HG03095 (cell line): ENCODE measurements at regions not wholly inside any gene's neighbourhood (a gene's known extent, or its start where the extent isn't known, plus 50 kb on each side); places are given as distances from the start of the nearest gene placed in this dataset.
"Not testable (repeated sequence)": the region's sequence is repeated elsewhere in the genome, so short reads cannot be mapped to it uniquely, and the experiment has no call there.

Experiments
- ATAC-seq: cut with Tn5 transposase; IDR thresholded peaks from one replicate; pipeline ENCODE4 v1.9.1; 2021; ENCODE audit warnings: moderate library complexity; ENCODE audit not compliant: unreplicated experiment

GRCh38 chr7:115574681-115575291 is 455.8 kb downstream of the TFEC start:
- no peak for ATAC-seq

GRCh38 chr7:115572111-115572510 is 458.5 kb downstream of the TFEC start:
- ATAC-seq = no peak

- ATAC-seq = no peak
These were observed 469.0 kb downstream of the TFEC start for GRCh38 chr7:115561335-115562110.

- ATAC-seq = no peak
These were observed 470.7 kb downstream of the TFEC start for GRCh38 chr7:115559877-115560276.

- ATAC-seq = no peak
These were observed 472.4 kb downstream of the TFEC start for GRCh38 chr7:115558161-115558560.

GRCh38 chr7:115557296-115557695 is 473.3 kb downstream of the TFEC start:
- ATAC-seq = not testable (repeated sequence)

GRCh38 chr7:115552766-115553165 is 477.8 kb downstream of the TFEC start:
- ATAC-seq = no peak

GRCh38 chr7:115549910-115550309 is 480.7 kb downstream of the TFEC start:
- no peak for ATAC-seq

- ATAC-seq = no peak
These were observed 481.8 kb downstream of the TFEC start for GRCh38 chr7:115548756-115549155.

GRCh38 chr7:115546790-115547189 is 483.8 kb downstream of the TFEC start:
- no peak for ATAC-seq

GRCh38 chr7:115533785-115534184 is 496.8 kb downstream of the TFEC start:
- ATAC-seq = no peak

GRCh38 chr7:115526278-115526677 is 504.3 kb downstream of the TFEC start:
- ATAC-seq = no peak

- ATAC-seq = no peak
These were observed 508.4 kb downstream of the TFEC start for GRCh38 chr7:115522174-115522573.

GRCh38 chr7:115516341-115516740 is 514.2 kb downstream of the TFEC start:
- ATAC-seq = no peak

- ATAC-seq = no peak
These were observed 519.2 kb downstream of the TFEC start for GRCh38 chr7:115511330-115511729.

GRCh38 chr7:115505136-115505535 is 525.4 kb downstream of the TFEC start:
- ATAC-seq = no peak

- no peak for ATAC-seq
These were observed 530.6 kb downstream of the TFEC start for GRCh38 chr7:115499956-115500355.

GRCh38 chr7:115496006-115496405 is 534.6 kb downstream of the TFEC start:
- ATAC-seq = no peak

- no peak for ATAC-seq
These were observed 535.9 kb downstream of the TFEC start for GRCh38 chr7:115494529-115495147.

GRCh38 chr7:115493381-115493780 is 537.2 kb downstream of the TFEC start:
- ATAC-seq = no peak

- no peak for ATAC-seq
These were observed 538.7 kb downstream of the TFEC start for GRCh38 chr7:115491744-115492380.

GRCh38 chr7:115479448-115479847 is 551.1 kb downstream of the TFEC start:
- no peak for ATAC-seq
